GM21723 (cell line): ENCODE measurements at regions not wholly inside any gene's neighbourhood (a gene's known extent, or its start where the extent isn't known, plus 50 kb on each side); places are given as distances from the start of the nearest gene placed in this dataset.

Source experiments
- ATAC-seq: cut with Tn5 transposase; IDR thresholded peaks from one replicate; pipeline ENCODE4 v1.9.1; 2021; ENCODE audit warnings: mild to moderate bottlenecking, moderate library complexity; ENCODE audit not compliant: unreplicated experiment

DNA sequence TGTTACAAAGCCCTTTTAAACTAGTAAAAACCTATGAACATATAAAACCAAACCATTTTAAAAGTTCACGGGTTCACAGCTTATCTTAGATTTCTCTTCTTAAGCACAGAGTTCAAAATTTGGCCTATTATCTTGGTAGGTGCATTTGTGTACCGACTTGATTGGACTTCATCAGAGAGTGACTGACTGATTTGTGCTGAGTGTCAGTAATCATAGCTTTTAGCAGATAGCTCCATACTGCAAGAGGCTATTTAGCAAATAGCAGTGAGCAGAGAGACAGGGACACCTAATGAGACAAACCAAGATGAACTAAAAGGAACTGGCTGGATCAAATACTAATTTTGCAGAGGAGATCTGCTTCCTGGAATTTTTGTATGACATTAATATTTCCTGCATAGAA lies 274.5 kb downstream of the PRR16 start:
- ATAC-seq, result no peak

DNA sequence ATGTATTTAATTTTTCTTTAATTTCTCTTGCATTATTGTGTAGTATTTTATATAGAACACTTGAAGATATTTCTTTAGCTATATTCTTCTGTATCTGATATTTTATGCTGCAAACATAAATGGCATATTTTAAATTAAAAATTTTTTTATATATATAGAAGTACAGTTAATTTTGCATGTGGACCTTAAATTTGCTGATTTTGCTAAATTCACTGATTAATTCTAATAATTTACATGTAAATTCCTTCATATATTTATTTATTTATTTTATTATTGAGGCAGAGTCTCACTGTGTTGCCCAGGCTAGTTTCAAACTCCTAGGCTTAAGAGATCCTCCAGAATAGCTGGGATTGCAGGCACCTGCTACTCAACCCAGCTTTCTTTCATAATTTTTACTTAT lies 276.9 kb downstream of the PRR16 start:
- no peak for ATAC-seq

DNA sequence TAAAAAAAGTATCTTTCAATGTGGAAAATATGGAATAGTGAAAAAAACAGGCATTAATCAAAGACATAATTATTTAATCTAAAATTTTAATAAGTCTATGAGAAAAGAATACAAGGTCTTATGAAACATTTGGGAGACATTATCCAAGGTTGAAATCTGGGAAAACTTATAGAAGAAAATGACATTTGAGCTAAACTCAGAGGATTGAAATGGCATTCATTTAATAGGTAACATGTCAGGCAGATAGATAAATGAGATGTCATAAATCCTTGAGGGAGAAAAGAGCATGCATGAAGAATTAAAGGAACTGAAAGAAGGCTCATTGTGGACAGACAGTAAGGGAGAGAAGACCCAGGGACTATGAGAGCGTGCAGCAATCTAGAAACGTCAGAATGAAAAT lies 284.4 kb downstream of the PRR16 start:
- no peak for ATAC-seq

DNA sequence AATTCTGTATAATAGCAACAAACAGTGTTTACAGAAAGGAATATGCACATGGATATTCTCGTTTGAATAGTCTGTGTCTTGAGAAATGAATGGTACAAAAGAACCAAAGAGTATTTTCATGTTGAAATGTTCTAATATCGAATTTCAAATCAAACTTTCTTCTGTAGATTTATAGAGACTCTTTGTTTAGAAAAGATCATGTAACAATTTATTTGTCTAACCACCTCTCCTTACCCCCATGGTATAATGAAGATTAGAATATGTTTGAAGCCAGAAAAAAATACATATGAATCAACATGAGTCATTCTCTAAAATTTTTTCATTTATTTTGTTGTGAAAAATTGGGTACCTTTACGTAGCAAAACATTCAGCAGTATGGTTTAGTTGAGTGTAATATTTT lies 285.6 kb downstream of the PRR16 start:
- ATAC-seq, result no peak

DNA sequence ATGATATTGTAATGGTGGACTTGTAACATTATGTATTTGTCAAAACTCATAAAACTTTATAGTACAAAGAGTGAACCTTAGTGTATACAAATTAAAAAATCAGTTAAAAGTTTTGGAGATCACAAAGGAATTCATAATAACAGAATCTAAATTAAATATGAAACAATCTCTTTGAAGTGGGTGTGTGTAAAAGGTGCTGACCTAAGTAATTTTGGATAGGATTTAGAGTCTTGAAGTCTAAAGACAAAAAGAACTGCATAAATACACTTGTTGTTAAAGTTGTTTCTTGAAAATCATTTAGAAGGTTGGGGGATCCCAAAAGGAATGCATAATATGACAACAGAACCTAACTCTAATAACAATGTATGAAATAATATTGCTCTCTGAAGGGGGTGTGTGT lies 295.5 kb downstream of the PRR16 start:
- ATAC-seq, result no peak

DNA sequence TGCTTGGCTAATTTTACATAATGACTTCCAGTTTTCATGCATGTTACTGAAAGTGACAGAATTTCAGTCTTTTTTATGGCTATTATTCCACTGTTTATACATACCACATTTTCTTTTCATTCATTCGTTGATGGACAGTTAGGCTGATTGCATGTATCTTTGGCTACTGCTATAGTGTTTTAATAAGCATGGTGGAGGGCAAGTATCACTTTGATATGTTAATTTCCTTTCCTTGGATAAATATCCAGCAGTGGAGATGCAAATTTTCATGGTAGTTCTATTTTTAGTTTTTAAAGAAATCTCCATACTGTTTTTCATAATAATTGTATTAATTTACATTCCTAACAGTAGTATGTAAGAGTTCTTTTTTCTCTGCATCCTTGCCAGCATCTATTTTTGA lies 297.9 kb downstream of the PRR16 start:
- no peak for ATAC-seq

DNA sequence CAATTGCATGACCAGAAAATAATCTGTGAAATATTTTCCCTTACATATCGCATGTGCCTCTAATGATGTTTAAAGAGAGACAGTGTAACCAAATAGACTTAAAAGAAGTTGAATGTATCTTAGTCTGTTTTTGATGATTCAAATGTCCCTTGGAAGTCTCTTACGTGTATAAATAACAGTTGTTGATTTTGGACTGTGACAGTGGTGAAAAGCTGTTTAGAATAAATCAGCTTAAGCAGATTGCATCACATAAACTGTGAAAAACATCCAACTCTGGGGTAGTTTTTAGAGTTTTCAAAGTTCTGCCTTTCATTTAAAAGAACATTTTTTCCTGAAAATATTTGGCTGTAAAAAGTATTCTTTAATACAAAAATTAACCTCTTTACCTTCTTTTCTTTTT lies 301.1 kb downstream of the PRR16 start:
- no peak for ATAC-seq

DNA sequence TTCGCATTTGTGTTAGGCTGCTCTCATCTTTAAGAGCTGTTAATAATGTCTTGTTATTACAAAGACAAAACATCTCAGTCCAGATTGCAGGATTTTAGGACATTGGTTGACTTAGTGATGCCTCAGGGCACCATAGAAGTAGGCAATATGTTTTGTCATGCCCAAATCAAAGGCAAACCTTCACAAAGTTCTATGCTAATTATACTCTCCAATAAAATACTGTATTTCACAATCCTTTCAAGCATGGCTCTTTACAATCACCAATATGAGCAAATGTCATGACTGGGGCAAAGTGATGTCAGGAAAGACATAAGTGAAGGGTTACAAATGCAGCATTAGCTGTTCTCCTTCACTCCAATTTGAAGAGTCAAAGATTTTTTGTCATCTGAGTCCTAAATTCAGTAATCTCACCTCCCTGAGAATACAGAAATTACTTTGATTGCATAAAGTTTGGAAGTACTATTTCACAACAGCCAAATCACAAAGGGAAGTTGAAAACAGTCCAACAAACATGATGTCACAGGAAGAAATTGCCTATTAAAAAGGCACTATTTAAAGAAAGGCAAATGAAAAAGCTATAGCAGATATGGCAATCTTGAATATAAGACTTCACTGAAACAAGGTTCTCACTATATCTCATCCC lies 303.2 kb downstream of the PRR16 start:
- no peak for ATAC-seq

DNA sequence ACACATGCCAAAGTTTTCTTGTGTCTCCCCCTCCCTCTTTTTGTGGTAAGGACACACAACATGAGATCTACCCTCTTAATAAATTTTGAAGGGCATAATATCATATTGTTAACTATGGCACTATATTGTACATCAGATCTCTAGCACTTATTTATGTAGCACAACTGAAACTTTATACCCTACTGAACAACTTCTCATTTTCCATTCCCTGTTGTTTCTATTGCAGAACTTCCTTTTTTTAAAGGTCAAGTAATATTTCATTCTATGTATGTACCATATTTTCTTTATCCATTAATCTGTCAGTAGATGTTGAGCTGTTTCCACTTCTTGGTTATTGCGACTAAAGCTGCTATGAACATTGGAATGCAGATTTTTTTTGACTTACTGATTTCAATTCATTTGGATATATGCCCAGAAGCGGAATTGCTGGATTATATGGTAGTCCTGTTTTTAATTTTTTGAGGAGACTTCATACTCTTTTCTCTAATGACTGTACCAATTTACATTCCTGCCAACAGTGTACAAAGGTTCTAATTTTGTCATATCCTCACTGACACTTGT lies 305.3 kb downstream of the PRR16 start:
- no peak for ATAC-seq

DNA sequence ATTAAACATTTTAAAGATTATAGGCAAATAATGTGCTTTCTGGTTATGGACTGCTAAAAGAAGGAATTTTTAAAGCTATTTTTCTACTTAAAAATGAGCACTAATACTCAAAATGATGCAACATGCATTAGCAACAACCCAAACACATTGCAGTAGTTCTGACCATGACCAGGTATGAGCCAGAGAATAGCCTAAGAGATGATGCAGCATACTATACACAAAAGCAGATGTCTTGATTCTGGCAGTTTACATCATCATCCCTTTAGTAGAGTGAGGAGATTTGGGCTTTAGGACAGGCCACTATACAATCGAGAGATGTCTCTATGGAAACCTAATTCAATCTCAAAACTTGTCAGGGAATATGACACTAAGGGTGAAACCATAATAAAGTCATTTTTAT lies 307.1 kb downstream of the PRR16 start:
- no peak for ATAC-seq

DNA sequence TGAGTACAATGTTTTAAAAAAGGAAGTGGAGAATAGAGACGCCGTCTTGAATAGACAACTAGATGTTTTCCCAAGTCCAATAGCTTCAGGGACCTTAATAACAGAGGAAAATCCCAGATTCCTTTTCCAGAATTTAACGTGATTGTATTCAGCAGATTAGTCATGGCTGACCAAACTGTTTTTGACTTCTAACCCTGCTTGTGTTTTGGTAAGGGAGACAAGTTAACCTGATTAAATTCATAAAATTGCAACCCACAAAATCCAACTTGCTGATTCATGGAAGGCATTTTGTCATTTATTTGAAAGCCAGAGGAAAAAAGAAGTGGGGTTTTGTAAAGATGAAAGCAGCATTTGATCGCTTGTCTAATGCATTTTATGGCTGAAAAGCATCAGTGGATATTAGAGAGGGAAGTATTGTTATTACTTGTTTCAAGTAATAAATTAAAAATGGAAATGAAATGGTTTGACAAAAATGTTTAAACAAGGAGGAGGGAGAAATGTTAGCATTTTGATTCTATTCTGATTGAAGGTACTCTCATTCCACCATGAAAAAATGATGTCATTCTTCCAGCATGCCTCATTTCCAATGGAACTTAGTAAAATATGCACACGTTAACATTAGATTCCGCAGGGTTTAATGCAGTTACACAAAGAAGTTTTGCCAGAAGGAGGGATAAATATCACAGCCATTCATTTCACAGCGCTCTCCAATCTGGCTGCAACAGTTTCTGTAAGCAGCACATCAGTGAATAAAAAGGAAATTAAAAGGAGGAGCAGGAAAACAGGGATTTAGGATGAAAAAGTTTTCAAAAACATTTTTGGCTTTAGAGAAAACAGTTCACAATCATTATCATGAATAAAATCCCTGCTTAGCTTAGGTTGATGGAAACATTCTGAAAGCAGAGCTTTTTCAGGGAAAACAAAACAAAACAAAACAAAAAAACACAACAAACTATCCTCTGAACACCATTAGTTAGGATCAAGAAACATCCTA lies 314.7 kb downstream of the PRR16 start:
- ATAC-seq, result no peak

DNA sequence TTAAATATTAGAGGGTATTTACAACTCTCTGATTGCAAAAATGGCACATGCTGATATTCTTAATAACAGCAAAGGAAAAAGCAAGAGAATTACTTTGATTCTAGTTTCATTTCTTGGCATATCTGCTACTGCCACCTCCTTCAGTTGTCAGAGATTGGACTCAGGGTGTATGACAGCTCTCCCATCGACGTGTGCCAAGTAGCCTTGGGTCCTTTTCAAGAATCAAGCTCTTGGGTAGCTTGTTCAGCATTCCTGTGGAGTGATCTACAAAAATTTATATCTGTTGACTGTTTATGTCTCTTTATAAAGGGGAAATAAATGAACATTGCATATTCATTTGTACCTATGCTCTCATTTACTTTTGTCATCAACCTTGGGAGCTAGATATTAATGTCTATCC lies 315.6 kb downstream of the PRR16 start:
- no peak for ATAC-seq

DNA sequence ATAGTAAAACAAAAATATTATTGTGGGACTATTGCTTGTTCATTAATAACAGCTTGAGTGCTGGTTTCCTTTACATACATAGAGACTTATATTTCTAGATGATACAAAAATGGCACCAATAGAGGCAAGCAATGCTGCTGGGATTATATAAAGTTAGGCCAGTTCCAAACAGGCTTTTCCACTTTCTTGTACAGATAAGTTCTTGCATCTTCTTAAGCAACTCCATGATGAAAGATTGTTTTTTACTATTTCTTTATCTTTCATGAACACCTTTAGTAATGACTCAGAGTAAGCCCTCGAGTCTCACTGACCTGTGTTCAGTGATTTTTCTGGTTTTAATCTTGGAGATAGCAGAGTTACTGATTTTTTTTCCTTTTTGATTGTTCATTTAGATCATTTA lies 324.4 kb downstream of the PRR16 start:
- no peak for ATAC-seq

DNA sequence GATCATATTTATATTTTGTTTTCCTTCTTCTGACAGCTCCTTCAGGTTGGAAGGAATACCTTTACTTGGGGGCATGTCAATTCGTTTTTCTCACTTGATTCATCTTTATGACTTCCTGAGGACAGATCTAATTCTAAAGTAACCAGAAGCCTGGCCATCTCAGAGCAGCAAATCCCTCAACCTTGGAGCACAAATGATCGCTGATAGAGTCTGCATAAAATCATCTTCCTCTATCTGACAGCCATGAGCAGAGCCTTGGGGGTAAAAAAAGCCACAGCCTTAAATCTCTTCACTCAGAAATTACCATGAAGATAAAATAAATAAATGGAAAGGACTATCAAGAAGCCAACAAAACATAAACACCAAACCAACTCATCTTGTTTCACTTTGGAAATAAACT lies 325.8 kb downstream of the PRR16 start:
- ATAC-seq, result no peak

DNA sequence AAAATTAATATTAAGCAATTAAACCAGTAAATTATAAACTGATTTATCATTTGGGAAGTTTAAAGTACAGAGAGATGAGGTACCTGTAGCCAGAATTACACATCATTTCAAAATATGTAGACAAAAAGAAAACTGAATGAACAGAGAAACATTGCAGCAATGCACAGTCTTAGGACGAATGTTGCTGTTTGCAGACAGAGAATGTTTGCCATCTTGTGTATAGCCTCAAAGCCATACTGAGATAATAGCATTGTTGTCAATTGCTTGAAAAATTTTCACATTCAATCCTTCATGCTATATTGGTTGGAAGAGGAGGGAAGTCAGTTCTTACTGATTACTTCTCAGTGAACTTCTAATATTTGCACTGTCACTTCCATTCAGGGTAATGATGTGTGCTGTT lies 326.2 kb downstream of the PRR16 start:
- no peak for ATAC-seq

DNA sequence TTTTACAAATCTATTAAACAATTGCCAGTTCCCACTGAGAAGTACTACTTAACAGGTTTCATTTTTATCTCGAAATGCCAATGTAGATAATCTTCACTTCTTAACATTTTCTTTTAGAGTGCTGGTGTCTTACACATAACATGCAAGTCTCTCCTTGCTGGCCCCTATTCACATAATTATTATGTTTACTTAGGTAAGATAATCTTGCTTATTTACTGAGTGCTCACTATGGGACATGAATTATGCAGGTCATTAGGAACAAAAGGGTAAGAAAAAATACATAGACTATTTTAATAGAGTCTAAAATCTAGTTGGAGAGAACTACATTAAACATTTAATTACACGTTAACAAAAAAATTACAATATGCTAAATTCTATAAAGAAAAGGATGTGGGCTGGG lies 328.4 kb downstream of the PRR16 start:
- ATAC-seq, result no peak

DNA sequence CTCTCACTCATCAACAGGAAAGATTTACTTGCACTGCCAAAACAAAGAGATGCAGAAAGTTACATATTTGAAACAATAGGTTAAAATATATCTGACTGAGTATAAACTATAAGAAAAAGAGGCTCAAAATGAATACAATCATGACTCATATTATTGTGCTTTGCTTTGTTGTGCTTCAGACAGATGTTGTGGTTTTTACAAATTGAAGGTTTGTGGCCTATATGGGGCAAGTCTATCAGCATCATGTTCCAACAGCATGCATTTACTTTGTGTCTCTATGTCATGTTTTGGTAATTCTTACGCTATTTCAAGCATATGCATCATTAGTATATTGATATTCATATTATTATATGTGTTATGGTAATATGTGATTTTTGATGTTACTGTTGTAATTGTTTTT lies 330.0 kb downstream of the PRR16 start:
- ATAC-seq, result no peak

DNA sequence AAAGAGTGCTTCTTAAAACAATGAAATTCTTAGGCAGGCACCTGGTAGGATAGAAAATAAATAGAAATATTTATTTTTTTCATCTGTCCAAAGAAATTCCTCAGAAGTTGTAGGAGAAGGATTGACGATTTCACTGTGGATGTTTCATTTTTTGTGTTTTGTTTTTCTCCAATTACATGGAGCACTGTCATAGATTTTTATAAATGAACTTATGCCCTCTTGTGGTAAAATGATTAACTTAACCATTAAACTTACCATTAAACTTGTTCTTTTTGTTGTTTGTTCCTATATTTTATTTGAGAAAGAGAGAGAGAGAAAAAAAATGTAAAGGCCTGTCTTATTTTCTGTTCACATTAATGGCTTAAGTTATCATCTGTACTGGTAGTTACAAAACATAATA lies 339.2 kb downstream of the PRR16 start:
- no peak for ATAC-seq

DNA sequence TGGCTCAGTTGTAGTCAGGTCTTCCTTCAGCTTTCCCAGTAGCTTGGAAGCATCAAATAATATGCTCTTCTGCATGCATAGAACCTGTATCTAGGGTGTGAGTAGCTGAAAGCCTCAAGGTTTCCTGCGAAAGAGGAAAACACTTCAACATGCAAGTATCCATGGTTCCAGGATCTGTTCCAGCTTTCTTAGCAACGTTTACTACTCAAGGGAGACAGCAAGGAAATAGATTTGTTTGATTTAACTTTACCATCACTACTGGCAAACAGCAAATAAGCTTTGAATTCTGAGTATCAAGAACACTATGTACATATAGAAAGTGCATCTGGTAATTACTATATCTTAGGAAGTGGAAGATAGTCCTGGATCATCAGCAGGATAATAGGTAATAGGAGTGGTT lies 341.0 kb downstream of the PRR16 start:
- no peak for ATAC-seq

DNA sequence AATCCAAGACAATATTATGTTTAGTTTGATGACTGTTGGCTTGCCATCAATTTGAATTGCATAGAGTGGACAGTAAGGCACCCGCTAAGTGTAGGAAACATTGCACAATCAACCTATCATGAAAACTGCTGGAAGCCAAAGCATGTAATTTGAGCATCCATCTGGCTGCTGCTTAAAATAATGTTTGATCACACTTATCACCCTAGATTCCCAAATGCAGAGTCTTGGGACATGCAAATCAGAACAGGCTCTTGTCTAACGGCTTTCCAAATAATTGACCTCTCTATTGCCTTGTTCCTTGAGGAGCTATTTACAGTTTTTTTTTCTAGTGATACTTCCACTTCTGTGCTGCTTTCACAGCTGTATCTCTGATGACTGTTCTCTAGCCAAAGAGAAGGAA lies 342.1 kb downstream of the PRR16 start:
- no peak for ATAC-seq

DNA sequence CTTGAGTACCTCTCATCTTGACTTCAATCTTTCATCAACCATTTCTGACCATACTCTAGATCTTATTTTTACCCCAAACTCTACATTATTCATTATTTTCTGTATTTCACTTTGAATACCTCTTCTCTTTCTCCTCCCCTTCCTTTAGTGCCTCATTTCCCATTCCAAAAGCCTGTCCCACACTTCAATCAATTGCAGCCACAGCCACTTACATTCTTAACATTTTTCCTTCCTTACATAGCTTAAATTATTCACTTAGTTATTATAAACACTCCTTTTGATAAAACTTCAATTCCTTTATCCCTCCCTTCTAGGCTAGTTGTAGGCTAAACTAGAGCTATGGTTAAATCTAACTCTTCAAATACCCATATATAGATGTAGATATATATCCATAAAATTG lies 344.0 kb downstream of the PRR16 start:
- ATAC-seq, result no peak

DNA sequence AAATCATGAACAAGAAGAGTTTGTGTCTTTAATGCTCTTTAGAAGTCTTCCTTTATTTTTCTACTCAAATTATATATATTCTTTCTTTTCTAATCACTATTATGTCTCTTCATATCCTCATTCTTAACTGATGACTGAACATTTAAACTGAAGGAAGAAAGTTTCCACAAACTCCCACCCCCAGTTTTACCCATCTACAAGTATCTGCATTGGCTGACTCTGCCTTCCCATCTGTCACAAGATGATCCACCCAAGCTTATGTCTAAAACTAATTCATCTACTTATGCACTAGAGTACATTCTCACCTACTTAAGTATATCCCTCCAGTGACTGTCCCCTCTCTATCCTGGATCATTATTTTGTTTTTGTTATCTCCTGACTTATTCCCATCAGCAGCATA lies 344.5 kb downstream of the PRR16 start:
- no peak for ATAC-seq
